ENCODE measurements at regions not wholly inside any gene's neighbourhood (a gene's known extent, or its start where the extent isn't known, plus 50 kb on each side); places are given as distances from the start of the nearest gene placed in this dataset.
"Not testable (repeated sequence)": the region's sequence is repeated elsewhere in the genome, so short reads cannot be mapped to it uniquely, and the experiment has no call there.

- no peak for DNase-seq
These were observed 475.5 kb upstream of the ADGRL3 start for GRCh38 chr4:60724623-60725022.

- no peak for DNase-seq
These were observed 473.3 kb upstream of the ADGRL3 start for GRCh38 chr4:60726779-60727178.

GRCh38 chr4:60729194-60729593 is 470.9 kb upstream of the ADGRL3 start:
- no peak for DNase-seq

GRCh38 chr4:60729764-60730163 is 470.4 kb upstream of the ADGRL3 start:
- not testable (repeated sequence) for DNase-seq

- no peak for DNase-seq
These were observed 462.3 kb upstream of the ADGRL3 start for GRCh38 chr4:60737858-60738257.

- no peak for DNase-seq
These were observed 456.5 kb upstream of the ADGRL3 start for GRCh38 chr4:60743654-60744053.

- no peak for DNase-seq
These were observed 455.4 kb upstream of the ADGRL3 start for GRCh38 chr4:60744767-60745166.

GRCh38 chr4:60745800-60746571 is 454.1 kb upstream of the ADGRL3 start:
- DNase-seq = no peak

- DNase-seq = no peak
These were observed 449.2 kb upstream of the ADGRL3 start for GRCh38 chr4:60750962-60751361.

- DNase-seq = no peak
These were observed 442.0 kb upstream of the ADGRL3 start for GRCh38 chr4:60757986-60758680.

GRCh38 chr4:60759518-60760245 is 440.4 kb upstream of the ADGRL3 start:
- no peak for DNase-seq

- no peak for DNase-seq
These were observed 419.3 kb upstream of the ADGRL3 start for GRCh38 chr4:60780874-60781273.

- no peak for DNase-seq
These were observed 409.5 kb upstream of the ADGRL3 start for GRCh38 chr4:60790608-60791007.

- no peak for DNase-seq
These were observed 405.8 kb upstream of the ADGRL3 start for GRCh38 chr4:60794372-60794771.

- DNase-seq = no peak
These were observed 400.9 kb upstream of the ADGRL3 start for GRCh38 chr4:60799214-60799613.

- DNase-seq = no peak
These were observed 399.4 kb upstream of the ADGRL3 start for GRCh38 chr4:60800701-60801100.

- no peak for DNase-seq
These were observed 394.4 kb upstream of the ADGRL3 start for GRCh38 chr4:60805500-60806313.

- no peak for DNase-seq
These were observed 391.2 kb upstream of the ADGRL3 start for GRCh38 chr4:60808726-60809485.

- DNase-seq = no peak
These were observed 390.7 kb upstream of the ADGRL3 start for GRCh38 chr4:60809486-60809800.

GRCh38 chr4:60812811-60813210 is 387.3 kb upstream of the ADGRL3 start:
- no peak for DNase-seq

GRCh38 chr4:60814549-60814948 is 385.6 kb upstream of the ADGRL3 start:
- no peak for DNase-seq

- no peak for DNase-seq
These were observed 382.5 kb upstream of the ADGRL3 start for GRCh38 chr4:60817609-60818008.

Measured in NCI-H1105 (cell line).